Activated CD4-positive, alpha-beta T cell treated with anti-CD3 and anti-CD28 coated beads for 1 hour (primary cell): ENCODE measurements at regions not wholly inside any gene's neighbourhood (a gene's known extent, or its start where the extent isn't known, plus 50 kb on each side); places are given as distances from the start of the nearest gene placed in this dataset.
"Not testable (repeated sequence)": the region's sequence is repeated elsewhere in the genome, so short reads cannot be mapped to it uniquely, and the experiment has no call there.

Experiments used
- DNase-seq: peaks from one replicate; pipeline ENCODE4 v3.0.0-alpha.2; 2020

- no peak for DNase-seq
These were observed 825.1 kb upstream of the EEF2KMT start for GRCh38 chr16:5922686-5923085.

- no peak for DNase-seq
These were observed 821.1 kb upstream of the EEF2KMT start for GRCh38 chr16:5918567-5919130.

GRCh38 chr16:5917436-5918195, 820.0 kb upstream of the EEF2KMT start:
- DNase-seq, result no peak

- DNase-seq, result no peak
These were observed 819.2 kb upstream of the EEF2KMT start for GRCh38 chr16:5916711-5917191.

GRCh38 chr16:5911241-5911640, 813.6 kb upstream of the EEF2KMT start:
- DNase-seq, result no peak

- not testable (repeated sequence) for DNase-seq
These were observed 812.0 kb upstream of the EEF2KMT start for GRCh38 chr16:5909556-5909955.

GRCh38 chr16:5907544-5907943, 809.9 kb upstream of the EEF2KMT start:
- DNase-seq, result no peak

GRCh38 chr16:5906351-5906750, 808.8 kb upstream of the EEF2KMT start:
- DNase-seq, result no peak

- DNase-seq, result no peak
These were observed 808.3 kb upstream of the EEF2KMT start for GRCh38 chr16:5905935-5906334.

GRCh38 chr16:5903832-5904231, 806.2 kb upstream of the EEF2KMT start:
- no peak for DNase-seq

GRCh38 chr16:5903153-5903552, 805.6 kb upstream of the EEF2KMT start:
- no peak for DNase-seq

GRCh38 chr16:5900046-5900445, 802.5 kb upstream of the EEF2KMT start:
- no peak for DNase-seq

GRCh38 chr16:5895976-5896375, 798.4 kb upstream of the EEF2KMT start:
- no peak for DNase-seq

- no peak for DNase-seq
These were observed 797.5 kb upstream of the EEF2KMT start for GRCh38 chr16:5895137-5895536.

- DNase-seq, result no peak
These were observed 793.7 kb upstream of the EEF2KMT start for GRCh38 chr16:5891296-5891695.

- no peak for DNase-seq
These were observed 787.9 kb upstream of the EEF2KMT start for GRCh38 chr16:5885521-5885920.

GRCh38 chr16:5884996-5885395, 787.4 kb upstream of the EEF2KMT start:
- no peak for DNase-seq

- DNase-seq, result no peak
These were observed 786.7 kb upstream of the EEF2KMT start for GRCh38 chr16:5884339-5884738.

- no peak for DNase-seq
These were observed 784.6 kb upstream of the EEF2KMT start for GRCh38 chr16:5882087-5882640.

GRCh38 chr16:5875416-5875815, 777.8 kb upstream of the EEF2KMT start:
- DNase-seq, result no peak

GRCh38 chr16:5874899-5875298, 777.3 kb upstream of the EEF2KMT start:
- DNase-seq, result no peak

- no peak for DNase-seq
These were observed 775.6 kb upstream of the EEF2KMT start for GRCh38 chr16:5873221-5873620.

- DNase-seq, result no peak
These were observed 773.5 kb upstream of the EEF2KMT start for GRCh38 chr16:5870886-5871691.

GRCh38 chr16:5867250-5867649, 769.7 kb upstream of the EEF2KMT start:
- no peak for DNase-seq
